ENCODE measurements at regions not wholly inside any gene's neighbourhood (a gene's known extent, or its start where the extent isn't known, plus 50 kb on each side); places are given as distances from the start of the nearest gene placed in this dataset.

- no peak for TF ChIP-seq CLOCK (CRISPR knock-in tag; IDR thresholded peaks at IDR 0.05; ENCODE audit: borderline replicate concordance)
- TF ChIP-seq FUS (optimal IDR thresholded peaks at IDR 0.05; ENCODE audit: low read depth, low read length): no peak
Measured at GRCh38 chr13:40233731-40234195, 432.7 kb downstream of the FOXO1 start (continued).

- POLR2A ChIA-PET: no interaction called here
- no peak overlapping the region for H3K9ac ChIP-seq (ENCODE audit: insufficient read depth in 1 of 2, low read depth in 2 of 2, low read length in 2 of 2)
Measured at GRCh38 chr13:40235160-40235796, 431.2 kb downstream of the FOXO1 start.

More at GRCh38 chr13:40235160-40235796, 431.2 kb downstream of the FOXO1 start:
- no peak overlapping the region for H3K4me3 ChIP-seq
- TF ChIP-seq ZFP36 (IDR thresholded peaks at IDR 0.05; ENCODE audit: low read depth, low read length, partially characterized antibody) (peak; percentile 72), KDM1A (IDR thresholded peaks at IDR 0.05) (0 out of 4 replicates have a peak, but pooled peaks of 1 of the 2 experiments have one; percentile 10), TSHZ1 (CRISPR knock-in tag; IDR thresholded peaks at IDR 0.05) (no peak), NR2C2 (CRISPR knock-in tag; IDR thresholded peaks at IDR 0.05) (no peak), NR2C2 (tag; IDR thresholded peaks at IDR 0.05) (no peak), HOXB6 (CRISPR knock-in tag; IDR thresholded peaks at IDR 0.05; ENCODE audit: borderline replicate concordance) (no peak), ZKSCAN1 (IDR thresholded peaks at IDR 0.05; ENCODE audit: low read depth, low read length) (no peak), BCOR (IDR thresholded peaks at IDR 0.05) (peak; percentile 46; the same call in 1 of the 2 replicates), RBM25 (IDR thresholded peaks at IDR 0.05; ENCODE audit: low read depth, low read length, severe bottlenecking) (peak; percentile 86)
- no peak for DNase-seq (ENCODE audit: extremely low read depth in 1 of 4, low spot score in 3 of 4)
- no peaks in the 10 kb centered on the region for H3K36me3 ChIP-seq (ENCODE audit: control insufficient read depth, insufficient read depth, low read length)
- FAIRE-seq: no peak
- no peak overlapping the region for H2AFZ ChIP-seq (ENCODE audit: low read depth, low read length)
- WGBS (ENCODE audit: insufficient coverage, low coverage, missing lambda C conversion rate): 0% methylated on average over 4 of the region's 6 CpGs
- CTCF ChIA-PET (ENCODE audit: low intra/inter-chr PET ratio): no interaction called here
- H3K9me1 ChIP-seq (ENCODE audit: control insufficient read depth, insufficient read depth, low read length): no peaks in the 10 kb centered on the region
- H3K4me1 ChIP-seq (replicated peaks in 1 of 2; ENCODE audit: control insufficient read depth in 2 of 2, insufficient read depth in 2 of 2, low read length in 2 of 2): no peaks in the 10 kb centered on the region
- no peak overlapping the region for H3K27ac ChIP-seq (ENCODE audit: extremely low read depth, low read depth, low read length)
- no peaks in the 10 kb centered on the region for H3K79me2 ChIP-seq (ENCODE audit: control insufficient read depth, insufficient read depth, low read length)
- BruUV-seq (replicated peaks): no TSS peak
- no peak overlapping the region for H3K4me2 ChIP-seq (ENCODE audit: insufficient read depth, low read length)
- in situ Hi-C loops (cut with MboI) (no loop called here), intact Hi-C loops (cut with micrococcal nuclease) (no loop called here)
- ATAC-seq: no peak
- H4K20me1 ChIP-seq (replicated peaks; ENCODE audit: control insufficient read depth, insufficient read depth, low read length): no peaks in the 10 kb centered on the region
- H3K27me3 ChIP-seq (ENCODE audit: control insufficient read depth in 2 of 2, insufficient read depth in 2 of 2, low read length in 2 of 2): no peaks in the 10 kb centered on the region; a peak in 3 of 5 replicates
- no peaks in the 10 kb centered on the region for H3K9me3 ChIP-seq (replicated peaks; ENCODE audit: control insufficient read depth, insufficient read depth, low read depth, low read length)
